ENCODE measurements at regions not wholly inside any gene's neighbourhood (a gene's known extent, or its start where the extent isn't known, plus 50 kb on each side); places are given as distances from the start of the nearest gene placed in this dataset.

- Histone ChIP-seq H3K9ac (ENCODE audit: low read length) (no peak overlapping the region), H3K79me2 (ENCODE audit: insufficient read depth, low read length) (no peaks in the 10 kb centered on the region), H3K27ac (ENCODE audit: low read depth, low read length) (no peak overlapping the region), H3K9me2 (ENCODE audit: insufficient read depth) (no peaks in the 10 kb centered on the region), H3K4me2 (ENCODE audit: low read length) (no peak overlapping the region), H3K36me3 (ENCODE audit: control insufficient read depth in 1 of 2, insufficient read depth in 2 of 2, low read length in 2 of 2) (no peaks in the 10 kb centered on the region), H3K9me3 (ENCODE audit: control insufficient read depth in 1 of 2, insufficient read depth in 1 of 2, low read depth in 1 of 2, low read length in 2 of 2) (no peaks in the 10 kb centered on the region), H4K20me1 (ENCODE audit: insufficient read depth) (no peaks in the 10 kb centered on the region), H3K4me3 (replicated peaks in 1 of 2; ENCODE audit: low read depth in 1 of 2, low read length in 2 of 2) (no peak overlapping the region), H3K4me1 (ENCODE audit: control insufficient read depth in 1 of 2, insufficient read depth in 2 of 2, low read length in 2 of 2) (peaks cover 0 to 5% of the 10 kb centered on the region in 2 experiments; a peak in 1 of 4 replicates), H3K27me3 (ENCODE audit: insufficient read depth, low read length) (no peaks in the 10 kb centered on the region), H2AFZ (ENCODE audit: low read depth, low read length, poor library complexity, severe bottlenecking) (no peak overlapping the region)
- no TSS peak for BruUV-seq (replicated peaks)
- POLR2A ChIA-PET: no interaction called here
- DNase-seq (ENCODE audit: low read depth, low spot score): no peak
- CTCF ChIA-PET: no interaction called here
- no peak for TF ChIP-seq ZNF274 (IDR thresholded peaks at IDR 0.05; ENCODE audit: low read depth, low read length)
- RAD21 ChIA-PET (ENCODE audit: low non-redundant PET in 1 of 2, low total read pairs in 2 of 2, uncharacterized antibody in 2 of 2, unreplicated experiment in 2 of 2): interaction anchor here in 1 of 2 experiments (0.7 kb wide), 1 partner anchor 1752 kb away, joined by 4 read pairs; no protein-coding TSS in a partner anchor
- ATAC-seq: no peak
- intact Hi-C loops (cut with micrococcal nuclease): no loop called here
Measured at GRCh38 chr1:222099746-222100145, 357.9 kb upstream of the DUSP10 start.

GRCh38 chr1:222098404-222098803 is 356.5 kb upstream of the DUSP10 start:
- CTCF ChIA-PET: no interaction called here
- H3K4me1 ChIP-seq (ENCODE audit: control insufficient read depth in 1 of 2, insufficient read depth in 2 of 2, low read length in 2 of 2): peaks cover 0 to 3% of the 10 kb centered on the region in 2 experiments; a peak in 1 of 4 replicates
- no peak overlapping the region for H3K27ac ChIP-seq (ENCODE audit: low read depth, low read length)
- no TSS peak for BruUV-seq (replicated peaks)
- no peak overlapping the region for H3K4me2 ChIP-seq (ENCODE audit: low read length)
- no peaks in the 10 kb centered on the region for H3K79me2 ChIP-seq (ENCODE audit: insufficient read depth, low read length)
- H3K27me3 ChIP-seq (ENCODE audit: insufficient read depth, low read length): no peaks in the 10 kb centered on the region
- TF ChIP-seq ZFX (IDR thresholded peaks at IDR 0.05): no peak
- no peak for TF ChIP-seq EGR1 (IDR thresholded peaks at IDR 0.05; ENCODE audit: low read depth)
- TF ChIP-seq JUND (IDR thresholded peaks at IDR 0.05): no peak
- no peak for TF ChIP-seq CBX3 (IDR thresholded peaks at IDR 0.05; ENCODE audit: low read depth)
- no peak for TF ChIP-seq POLR2AphosphoS5 (IDR thresholded peaks at IDR 0.05; ENCODE audit: low read depth, low read length)
- TF ChIP-seq SP1 (IDR thresholded peaks at IDR 0.05; ENCODE audit: low read depth): no peak
- TF ChIP-seq POLR2A (IDR thresholded peaks at IDR 0.05; ENCODE audit: borderline replicate concordance, extremely low read depth, insufficient read depth, insufficient read length): no peak
- TF ChIP-seq CTCF (IDR thresholded peaks at IDR 0.05 in 2 of 3, conservative IDR thresholded peaks at IDR 0.05 in 1 of 3; ENCODE audit: borderline replicate concordance in 1 of 3, insufficient read depth in 1 of 3, low read depth in 2 of 3, low read length in 2 of 3): no peak
- TF ChIP-seq SIN3A (IDR thresholded peaks at IDR 0.05; ENCODE audit: low read depth): no peak
- TF ChIP-seq CEBPB (IDR thresholded peaks at IDR 0.05; ENCODE audit: low read depth): no peak
- TF ChIP-seq EZH2phosphoT487 (IDR thresholded peaks at IDR 0.05; ENCODE audit: borderline replicate concordance): no peak
- no peak for TF ChIP-seq ELF1 (IDR thresholded peaks at IDR 0.05; ENCODE audit: borderline replicate concordance, low read depth)
- TF ChIP-seq YY1 (IDR thresholded peaks at IDR 0.05; ENCODE audit: extremely low read depth, insufficient replicate concordance, low read depth, low read length): no peak
- no peak for TF ChIP-seq TCF7L2 (IDR thresholded peaks at IDR 0.05; ENCODE audit: borderline replicate concordance, extremely low read depth, insufficient read depth, insufficient read length)
- no peak for TF ChIP-seq FOSL1 (IDR thresholded peaks at IDR 0.05; ENCODE audit: low read depth)
- TF ChIP-seq EZH2 (IDR thresholded peaks at IDR 0.05): no peak
- TF ChIP-seq RAD21 (IDR thresholded peaks at IDR 0.05; ENCODE audit: low read depth): no peak
- no peak for TF ChIP-seq MAX (IDR thresholded peaks at IDR 0.05)
- H3K9me2 ChIP-seq (ENCODE audit: insufficient read depth): no peaks in the 10 kb centered on the region
- no peaks in the 10 kb centered on the region for H4K20me1 ChIP-seq (ENCODE audit: insufficient read depth)
- H3K9ac ChIP-seq (ENCODE audit: low read length): no peak overlapping the region
- H3K36me3 ChIP-seq (ENCODE audit: control insufficient read depth in 1 of 2, insufficient read depth in 2 of 2, low read length in 2 of 2): no peaks in the 10 kb centered on the region
- RAD21 ChIA-PET (ENCODE audit: low non-redundant PET in 1 of 2, low total read pairs in 2 of 2, uncharacterized antibody in 2 of 2, unreplicated experiment in 2 of 2): no interaction called here
- DNase-seq (ENCODE audit: low read depth, low spot score) (no peak), ATAC-seq (no peak)
- no peak overlapping the region for H2AFZ ChIP-seq (ENCODE audit: low read depth, low read length, poor library complexity, severe bottlenecking)
- intact Hi-C loops (cut with micrococcal nuclease): no loop called here
- POLR2A ChIA-PET: no interaction called here
- no peaks in the 10 kb centered on the region for H3K9me3 ChIP-seq (ENCODE audit: control insufficient read depth in 1 of 2, insufficient read depth in 1 of 2, low read depth in 1 of 2, low read length in 2 of 2)
- H3K4me3 ChIP-seq (replicated peaks in 1 of 2; ENCODE audit: low read depth in 1 of 2, low read length in 2 of 2): no peak overlapping the region

All from HCT116 (cell line).